Spinal cord (tissue), 9 donors: ENCODE measurements at regions not wholly inside any gene's neighbourhood (a gene's known extent, or its start where the extent isn't known, plus 50 kb on each side); places are given as distances from the start of the nearest gene placed in this dataset.
A peak's percentile ranks its signal among the peaks of the same experiment; 100 is the strongest.

ENCODE experiments used
- DNase-seq, 6 donors: peaks; one replicate each; pipeline versions ENCODE4 v3.0.0 to v3.0.0-alpha.2; 2013 to 2015; ENCODE audit warnings: low spot score in 6 of 6, low read depth in 4 of 6
- H3K27ac ChIP-seq: one replicate; pipeline ENCODE4 v1.5.1; 2013; ENCODE audit warnings: low read depth, low read length, control low read depth
- H3K27me3 ChIP-seq: one replicate; pipeline ENCODE4 v1.6.1; 2013; ENCODE audit warnings: low read length; ENCODE audit not compliant: control insufficient read depth, insufficient read depth
- H3K36me3 ChIP-seq: one replicate; pipeline ENCODE4 v1.6.1; 2013; ENCODE audit warnings: low read length; ENCODE audit not compliant: control insufficient read depth, insufficient read depth
- H3K4me1 ChIP-seq: one replicate; pipeline ENCODE4 v1.6.1; 2013; ENCODE audit warnings: low read length; ENCODE audit not compliant: control insufficient read depth, insufficient read depth
- H3K4me3 ChIP-seq: one replicate; pipeline ENCODE4 v1.5.1; 2013; ENCODE audit warnings: low read depth, low read length, control low read depth
- H3K9me3 ChIP-seq: one replicate; pipeline ENCODE4 v1.6.1; 2013; ENCODE audit warnings: low read length; ENCODE audit not compliant: control insufficient read depth, insufficient read depth
- WGBS: methylation state at CpG from one replicate; pipeline ENCODE4 v1.1.5; 2013; ENCODE audit warnings: missing lambda C conversion rate; ENCODE audit not compliant: insufficient coverage; 5-methylcytosine and 5-hydroxymethylcytosine counted together
- donor health status: healthy.

- DNase-seq, result no peak
- Histone ChIP-seq H3K4me3 (no peak overlapping the region), H3K27ac (no peak overlapping the region), H3K4me1 (no peaks in the 10 kb centered on the region), H3K9me3 (no peaks in the 10 kb centered on the region), H3K27me3 (no peaks in the 10 kb centered on the region), H3K36me3 (no peaks in the 10 kb centered on the region)
- 81% methylated on average over 3 of the region's 6 CpGs for WGBS
Measured at GRCh38 chr2:144020047-144020446, 499.9 kb downstream of the ZEB2 start.

GRCh38 chr2:144015655-144016245, 504.2 kb downstream of the ZEB2 start:
- no peak for DNase-seq
- Histone ChIP-seq H3K9me3 (no peaks in the 10 kb centered on the region), H3K4me1 (no peaks in the 10 kb centered on the region), H3K36me3 (no peaks in the 10 kb centered on the region), H3K27ac (no peak overlapping the region), H3K27me3 (no peaks in the 10 kb centered on the region), H3K4me3 (no peak overlapping the region)
- no CpG with 5 or more reads among the region's 6 CpGs for WGBS

GRCh38 chr2:144015036-144015435, 504.9 kb downstream of the ZEB2 start:
- H3K27ac ChIP-seq, result no peak overlapping the region
- no peaks in the 10 kb centered on the region for H3K36me3 ChIP-seq
- no peaks in the 10 kb centered on the region for H3K27me3 ChIP-seq
- no peak overlapping the region for H3K4me3 ChIP-seq
- peak in 1 of 6 donors; percentile 30 for DNase-seq
- H3K4me1 ChIP-seq, result no peaks in the 10 kb centered on the region
- 58% methylated on average over 2 of the region's 3 CpGs for WGBS
- H3K9me3 ChIP-seq, result no peaks in the 10 kb centered on the region

- no CpG with 5 or more reads among the region's 5 CpGs for WGBS
- no peaks in the 10 kb centered on the region for H3K9me3 ChIP-seq
- H3K4me3 ChIP-seq, result no peak overlapping the region
- no peak overlapping the region for H3K27ac ChIP-seq
- H3K27me3 ChIP-seq, result no peaks in the 10 kb centered on the region
- no peaks in the 10 kb centered on the region for H3K4me1 ChIP-seq
- no peaks in the 10 kb centered on the region for H3K36me3 ChIP-seq
- no peak for DNase-seq
Measured at GRCh38 chr2:144014103-144014502, 505.8 kb downstream of the ZEB2 start.

- no peaks in the 10 kb centered on the region for H3K4me1 ChIP-seq
- 100% methylated on average over 1 of the region's 4 CpGs for WGBS
- H3K36me3 ChIP-seq, result no peaks in the 10 kb centered on the region
Measured at GRCh38 chr2:144012304-144012703, 507.6 kb downstream of the ZEB2 start.

GRCh38 chr2:144011553-144011952, 508.4 kb downstream of the ZEB2 start:
- Histone ChIP-seq H3K4me3 (no peak overlapping the region), H3K27me3 (no peaks in the 10 kb centered on the region), H3K4me1 (no peaks in the 10 kb centered on the region), H3K27ac (no peak overlapping the region), H3K36me3 (no peaks in the 10 kb centered on the region), H3K9me3 (no peaks in the 10 kb centered on the region)
- peak in 1 of 6 donors; percentile 22 for DNase-seq
- no CpG with 5 or more reads among the region's 2 CpGs for WGBS

More at GRCh38 chr2:144012304-144012703, 507.6 kb downstream of the ZEB2 start:
- H3K27me3 ChIP-seq, result no peaks in the 10 kb centered on the region
- no peak overlapping the region for H3K27ac ChIP-seq
- no peak for DNase-seq
- no peak overlapping the region for H3K4me3 ChIP-seq
- H3K9me3 ChIP-seq, result no peaks in the 10 kb centered on the region

- no peaks in the 10 kb centered on the region for H3K27me3 ChIP-seq
- no peaks in the 10 kb centered on the region for H3K4me1 ChIP-seq
- H3K36me3 ChIP-seq, result no peaks in the 10 kb centered on the region
- no peak for DNase-seq
- H3K4me3 ChIP-seq, result no peak overlapping the region
- no peaks in the 10 kb centered on the region for H3K9me3 ChIP-seq
- no peak overlapping the region for H3K27ac ChIP-seq
Measured at GRCh38 chr2:144011098-144011497, 508.8 kb downstream of the ZEB2 start.

GRCh38 chr2:144010096-144010836, 509.7 kb downstream of the ZEB2 start:
- Histone ChIP-seq H3K4me3 (no peak overlapping the region), H3K36me3 (no peaks in the 10 kb centered on the region), H3K27ac (no peak overlapping the region), H3K9me3 (no peaks in the 10 kb centered on the region), H3K27me3 (no peaks in the 10 kb centered on the region), H3K4me1 (no peaks in the 10 kb centered on the region)
- WGBS, result 94% methylated on average over 1 of the region's 1 CpG
- DNase-seq, result no peak

GRCh38 chr2:144006139-144006538, 513.8 kb downstream of the ZEB2 start:
- no peak overlapping the region for H3K27ac ChIP-seq

GRCh38 chr2:144004742-144005141, 515.2 kb downstream of the ZEB2 start:
- no peaks in the 10 kb centered on the region for H3K27me3 ChIP-seq
- no peak overlapping the region for H3K27ac ChIP-seq
- no peak overlapping the region for H3K4me3 ChIP-seq
- H3K9me3 ChIP-seq, result no peaks in the 10 kb centered on the region
- peak in 2 of 6 donors; percentile 10 to 87 for DNase-seq
- no peaks in the 10 kb centered on the region for H3K36me3 ChIP-seq
- WGBS, result 33% methylated on average over 4 of the region's 9 CpGs
- no peaks in the 10 kb centered on the region for H3K4me1 ChIP-seq

More at GRCh38 chr2:144006139-144006538, 513.8 kb downstream of the ZEB2 start:
- Histone ChIP-seq H3K9me3 (no peaks in the 10 kb centered on the region), H3K36me3 (no peaks in the 10 kb centered on the region), H3K27me3 (no peaks in the 10 kb centered on the region), H3K4me3 (no peak overlapping the region), H3K4me1 (no peaks in the 10 kb centered on the region)
- peak in 1 of 6 donors; percentile 41 for DNase-seq
- WGBS, result 70% methylated on average over 6 of the region's 7 CpGs
